T1000 (cell line): ENCODE measurements at regions not wholly inside any gene's neighbourhood (a gene's known extent, or its start where the extent isn't known, plus 50 kb on each side); places are given as distances from the start of the nearest gene placed in this dataset.

Experiments used
- DNase-seq: peaks from one replicate; lab custom pipeline; 2025; ENCODE audit warnings: mixed read lengths; lab: John Stamatoyannopoulos, UW

GRCh38 chr4:12852338-12853307, 631.5 kb downstream of the RAB28 start:
- DNase-seq = no peak

- DNase-seq = no peak
These were observed 637.8 kb downstream of the RAB28 start for GRCh38 chr4:12846368-12846767.

- no peak for DNase-seq
These were observed 640.0 kb downstream of the RAB28 start for GRCh38 chr4:12844141-12844540.

- no peak for DNase-seq
These were observed 656.2 kb downstream of the RAB28 start for GRCh38 chr4:12827966-12828365.

- no peak for DNase-seq
These were observed 692.6 kb downstream of the RAB28 start for GRCh38 chr4:12791536-12791935.

- no peak for DNase-seq
These were observed 696.9 kb downstream of the RAB28 start for GRCh38 chr4:12787261-12787660.

- DNase-seq = no peak
These were observed 705.4 kb downstream of the RAB28 start for GRCh38 chr4:12778706-12779105.

GRCh38 chr4:12778191-12778590, 705.9 kb downstream of the RAB28 start:
- no peak for DNase-seq

GRCh38 chr4:12770351-12770750, 713.8 kb downstream of the RAB28 start:
- DNase-seq = no peak

- no peak for DNase-seq
These were observed 722.4 kb downstream of the RAB28 start for GRCh38 chr4:12761694-12762093.

GRCh38 chr4:12747154-12747553, 737.0 kb downstream of the RAB28 start:
- DNase-seq = no peak

GRCh38 chr4:12746221-12746620, 737.9 kb downstream of the RAB28 start:
- DNase-seq = no peak

- no peak for DNase-seq
These were observed 749.6 kb downstream of the RAB28 start for GRCh38 chr4:12734586-12734985.

GRCh38 chr4:12729384-12729783, 754.8 kb downstream of the RAB28 start:
- no peak for DNase-seq

- no peak for DNase-seq
These were observed 759.6 kb downstream of the RAB28 start for GRCh38 chr4:12724510-12724909.

- no peak for DNase-seq
These were observed 760.2 kb downstream of the RAB28 start for GRCh38 chr4:12723849-12724447.

GRCh38 chr4:12716896-12717295, 767.2 kb downstream of the RAB28 start:
- DNase-seq = no peak

- no peak for DNase-seq
These were observed 771.3 kb downstream of the RAB28 start for GRCh38 chr4:12712648-12713339.

GRCh38 chr4:12707381-12708175, 776.6 kb downstream of the RAB28 start:
- DNase-seq = no peak

- DNase-seq = no peak
These were observed 781.1 kb downstream of the RAB28 start for GRCh38 chr4:12703036-12703435.

GRCh38 chr4:12701384-12701783, 782.8 kb downstream of the RAB28 start:
- DNase-seq = no peak

- DNase-seq = no peak
These were observed 786.2 kb downstream of the RAB28 start for GRCh38 chr4:12697970-12698369.
